Type B pancreatic cell (in vitro differentiated cells): ENCODE measurements at regions not wholly inside any gene's neighbourhood (a gene's known extent, or its start where the extent isn't known, plus 50 kb on each side); places are given as distances from the start of the nearest gene placed in this dataset.
"Not testable (repeated sequence)": the region's sequence is repeated elsewhere in the genome, so short reads cannot be mapped to it uniquely, and the experiment has no call there.

Source experiments
- DNase-seq: peaks from one replicate; pipeline ENCODE4 v3.0.0; 2021; ENCODE audit warnings: mixed read lengths; ENCODE audit not compliant: unreplicated experiment; ENCODE audit errors: extremely low spot score
- H3K27ac Mint-ChIP-seq: 2 replicates; pipeline ENCODE4 v1.8.0; 2021; ENCODE audit warnings: mild to moderate bottlenecking, mixed read lengths
- H3K27me3 Mint-ChIP-seq: 2 replicates; pipeline ENCODE4 v1.8.0; 2021; ENCODE audit warnings: mixed read lengths
- H3K36me3 Mint-ChIP-seq: 2 replicates; pipeline ENCODE4 v1.8.0; 2021; ENCODE audit warnings: mixed read lengths
- H3K4me1 Mint-ChIP-seq: one replicate; pipeline ENCODE4 v1.8.0; 2021; ENCODE audit warnings: mixed read lengths; ENCODE audit not compliant: unreplicated experiment
- H3K4me3 Mint-ChIP-seq: 2 replicates; pipeline ENCODE4 v1.8.0; 2021; ENCODE audit warnings: mild to moderate bottlenecking, mixed read lengths
- H3K9me3 Mint-ChIP-seq: 2 replicates; pipeline ENCODE4 v1.8.0; 2021; ENCODE audit warnings: mixed read lengths
- TF ChIP-seq, protein P1 (sequence below): fragments of 200-600 bp; sonication (generic); conservative IDR thresholded peaks from 2 replicates; pipeline ENCODE4 v1.5.0; 2021; ENCODE audit warnings: antibody characterized with exemption, mild to moderate bottlenecking

DNA sequence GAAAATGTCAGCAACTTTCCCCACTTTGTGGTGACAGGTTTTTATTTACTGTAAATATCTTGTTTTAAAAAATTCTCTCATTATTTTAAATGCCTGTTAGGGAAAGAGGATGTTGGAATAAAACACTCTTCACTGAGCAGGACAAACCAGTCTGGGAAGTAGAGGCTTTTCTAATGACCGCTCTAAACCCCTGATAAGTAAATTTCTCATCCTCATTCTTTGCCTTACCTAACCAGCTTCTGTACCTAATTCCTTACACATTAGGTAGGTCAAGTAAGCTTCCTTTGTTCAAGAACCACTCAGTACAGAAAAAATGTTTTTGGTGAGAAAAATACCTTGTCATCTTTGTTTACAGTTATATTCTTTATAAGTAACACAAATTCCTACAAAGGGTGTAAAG, 143.6 kb downstream of the GPR85 start:
- Mint-ChIP-seq H3K27ac (peak overlapping the region; percentile 89), H3K36me3 (no peaks in the 10 kb centered on the region), H3K4me1 (peaks cover 4% of the 10 kb centered on the region), H3K27me3 (no peaks in the 10 kb centered on the region), H3K9me3 (no peaks in the 10 kb centered on the region), H3K4me3 (no peak overlapping the region)
- no peak for DNase-seq
- TF ChIP-seq, protein P1, sequence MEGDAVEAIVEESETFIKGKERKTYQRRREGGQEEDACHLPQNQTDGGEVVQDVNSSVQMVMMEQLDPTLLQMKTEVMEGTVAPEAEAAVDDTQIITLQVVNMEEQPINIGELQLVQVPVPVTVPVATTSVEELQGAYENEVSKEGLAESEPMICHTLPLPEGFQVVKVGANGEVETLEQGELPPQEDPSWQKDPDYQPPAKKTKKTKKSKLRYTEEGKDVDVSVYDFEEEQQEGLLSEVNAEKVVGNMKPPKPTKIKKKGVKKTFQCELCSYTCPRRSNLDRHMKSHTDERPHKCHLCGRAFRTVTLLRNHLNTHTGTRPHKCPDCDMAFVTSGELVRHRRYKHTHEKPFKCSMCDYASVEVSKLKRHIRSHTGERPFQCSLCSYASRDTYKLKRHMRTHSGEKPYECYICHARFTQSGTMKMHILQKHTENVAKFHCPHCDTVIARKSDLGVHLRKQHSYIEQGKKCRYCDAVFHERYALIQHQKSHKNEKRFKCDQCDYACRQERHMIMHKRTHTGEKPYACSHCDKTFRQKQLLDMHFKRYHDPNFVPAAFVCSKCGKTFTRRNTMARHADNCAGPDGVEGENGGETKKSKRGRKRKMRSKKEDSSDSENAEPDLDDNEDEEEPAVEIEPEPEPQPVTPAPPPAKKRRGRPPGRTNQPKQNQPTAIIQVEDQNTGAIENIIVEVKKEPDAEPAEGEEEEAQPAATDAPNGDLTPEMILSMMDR, result no peak

DNA sequence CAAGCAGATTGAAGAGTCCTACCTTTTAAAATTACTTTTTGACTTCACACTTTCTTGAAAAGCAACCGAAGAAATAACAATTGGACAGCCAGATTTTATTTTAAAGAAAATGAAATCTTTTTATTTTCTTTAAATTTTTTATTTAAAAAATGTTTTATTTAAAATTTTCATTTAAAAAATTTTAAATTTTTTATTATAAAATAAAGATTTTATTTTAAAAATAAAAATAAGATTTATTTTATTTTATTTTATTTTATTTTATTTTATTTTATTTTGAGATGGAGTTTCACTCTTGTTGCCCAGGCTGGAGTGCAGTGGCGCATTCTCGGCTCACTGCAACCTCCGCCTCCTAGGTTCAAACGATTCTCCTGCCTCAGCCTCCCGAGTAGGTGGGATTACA, 144.5 kb downstream of the GPR85 start:
- H3K9me3 Mint-ChIP-seq, H3K4me1 Mint-ChIP-seq, H3K4me3 Mint-ChIP-seq, DNase-seq, H3K36me3 Mint-ChIP-seq, H3K27me3 Mint-ChIP-seq: not testable (repeated sequence)
- peak overlapping the region; percentile 89 for H3K27ac Mint-ChIP-seq

DNA sequence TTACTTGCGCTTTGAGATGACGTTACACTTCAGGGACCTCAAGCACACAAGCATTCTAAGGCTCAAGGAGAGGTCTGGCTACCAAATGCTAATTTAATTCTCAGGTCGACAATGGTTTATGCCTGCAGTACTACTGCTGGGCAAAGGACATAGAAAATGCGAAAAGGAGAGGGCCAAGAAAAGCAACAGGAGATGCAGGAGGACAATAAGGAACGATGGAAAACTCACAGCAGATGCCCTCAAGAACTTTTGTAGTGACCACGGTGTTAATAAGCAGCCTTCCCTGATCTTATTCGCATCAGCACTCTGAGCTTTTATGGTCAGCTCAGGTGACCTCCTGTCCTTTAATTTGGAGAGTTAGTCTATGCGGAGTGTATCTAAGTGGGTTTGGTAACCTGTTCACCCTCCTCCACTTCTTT, 146.3 kb downstream of the GPR85 start:
- DNase-seq, result no peak
- Mint-ChIP-seq H3K9me3 (no peaks in the 10 kb centered on the region), H3K4me1 (peaks cover 19% of the 10 kb centered on the region), H3K27me3 (no peaks in the 10 kb centered on the region), H3K4me3 (peak overlapping the region; percentile 93), H3K27ac (peak overlapping the region; percentile 96), H3K36me3 (peaks cover 4% of the 10 kb centered on the region)
- TF ChIP-seq, protein P1, result no peak

DNA sequence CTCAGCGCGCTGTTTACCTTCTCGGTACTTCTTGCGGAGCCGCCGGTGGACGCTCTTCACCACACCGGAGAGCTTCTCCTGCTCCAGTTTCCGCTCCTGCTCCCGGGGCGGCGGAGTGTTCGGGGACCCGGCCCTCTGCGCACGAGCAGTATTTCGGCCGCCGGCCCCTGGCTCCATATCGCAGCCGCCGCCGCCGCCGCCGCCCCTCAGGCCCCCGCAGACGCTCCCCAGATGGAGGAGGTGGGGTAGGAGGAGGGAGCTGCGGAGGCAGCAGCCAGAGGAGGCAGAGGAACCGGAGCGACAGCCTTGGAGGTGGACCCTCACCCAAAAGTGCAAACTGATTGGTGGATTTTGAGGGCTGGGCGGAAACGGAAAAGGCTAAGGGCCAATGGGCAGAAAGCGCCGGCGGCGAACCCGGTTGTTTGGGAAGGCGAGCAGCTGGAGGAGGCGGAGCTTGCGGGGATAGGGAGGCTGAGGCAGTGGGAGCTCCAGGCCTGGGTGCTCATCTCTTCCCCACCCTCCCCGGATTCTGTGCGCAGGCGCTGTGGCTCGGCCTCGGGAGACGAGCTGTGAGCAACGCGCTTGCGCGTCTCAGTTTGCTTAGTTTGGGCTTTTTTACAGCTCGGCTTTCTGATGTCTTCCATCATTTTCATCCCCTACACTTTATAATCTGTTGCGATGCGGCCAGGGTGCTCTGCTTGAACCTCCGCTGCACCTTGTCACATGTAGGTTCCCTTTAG, 146.9 kb downstream of the GPR85 start:
- peak overlapping the region; percentile 93 for H3K4me3 Mint-ChIP-seq
- no peaks in the 10 kb centered on the region for H3K27me3 Mint-ChIP-seq
- peak; percentile 99 for DNase-seq
- H3K9me3 Mint-ChIP-seq, result no peaks in the 10 kb centered on the region
- TF ChIP-seq, protein P1, result no peak
- peak overlapping the region; percentile 96 for H3K27ac Mint-ChIP-seq
- H3K36me3 Mint-ChIP-seq, result peaks cover 7% of the 10 kb centered on the region
- H3K4me1 Mint-ChIP-seq, result peaks cover 21% of the 10 kb centered on the region

DNA sequence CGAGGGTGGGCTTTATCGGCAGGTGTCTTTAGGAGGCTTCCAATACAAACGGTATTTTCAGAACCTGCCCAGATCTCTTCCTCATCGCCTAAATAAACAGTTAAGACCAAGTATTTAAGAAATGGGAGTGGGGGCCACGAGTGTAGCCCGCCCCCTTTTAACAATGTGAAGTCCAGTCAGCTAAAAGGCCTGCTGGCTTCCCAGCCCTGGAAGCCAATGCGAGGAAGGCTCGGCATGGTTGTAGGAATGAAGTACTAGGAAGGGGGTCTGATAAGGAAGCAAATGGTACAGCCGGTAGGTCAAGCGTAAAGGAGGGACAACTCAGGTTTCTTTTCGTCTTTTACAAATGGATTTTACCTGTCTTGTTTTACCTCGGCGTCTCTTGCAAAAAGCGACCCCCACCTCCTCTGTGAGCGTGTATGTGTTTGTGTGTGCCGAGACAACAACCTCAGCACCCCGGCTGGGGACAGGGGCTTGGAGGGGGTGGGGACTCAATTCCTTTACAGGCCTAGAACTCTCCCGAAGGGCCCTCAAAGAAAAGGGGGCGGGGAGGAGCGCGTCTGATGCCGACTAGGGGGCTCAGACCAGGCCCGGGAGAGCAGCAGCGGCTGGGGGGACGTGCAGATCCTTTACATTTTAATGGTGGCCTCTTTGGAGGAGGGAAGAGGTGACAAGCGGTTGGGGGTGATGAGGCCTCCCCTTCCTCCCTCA, 147.6 kb downstream of the GPR85 start:
- no peaks in the 10 kb centered on the region for H3K27me3 Mint-ChIP-seq
- H3K4me3 Mint-ChIP-seq, result peak overlapping the region; percentile 93
- no peaks in the 10 kb centered on the region for H3K9me3 Mint-ChIP-seq
- peak overlapping the region; percentile 96 for H3K27ac Mint-ChIP-seq
- H3K36me3 Mint-ChIP-seq, result peaks cover 14% of the 10 kb centered on the region
- TF ChIP-seq, protein P1, result no peak
- peak; percentile 71 for DNase-seq
- H3K4me1 Mint-ChIP-seq, result peaks cover 26% of the 10 kb centered on the region
